GM12872 (cell line): ENCODE measurements at regions not wholly inside any gene's neighbourhood (a gene's known extent, or its start where the extent isn't known, plus 50 kb on each side); places are given as distances from the start of the nearest gene placed in this dataset.

Source experiments
- TF ChIP-seq, protein P1 (sequence below): IDR thresholded peaks from 3 replicates; pipeline ENCODE4 v1.5.1; 2011; ENCODE audit warnings: low read depth, mild to moderate bottlenecking, low read length, moderate library complexity; ENCODE audit not compliant: insufficient read depth

GRCh38 chr13:106623799-106624460 lies 56.0 kb upstream of the ARGLU1 start:
- TF ChIP-seq, protein P1, sequence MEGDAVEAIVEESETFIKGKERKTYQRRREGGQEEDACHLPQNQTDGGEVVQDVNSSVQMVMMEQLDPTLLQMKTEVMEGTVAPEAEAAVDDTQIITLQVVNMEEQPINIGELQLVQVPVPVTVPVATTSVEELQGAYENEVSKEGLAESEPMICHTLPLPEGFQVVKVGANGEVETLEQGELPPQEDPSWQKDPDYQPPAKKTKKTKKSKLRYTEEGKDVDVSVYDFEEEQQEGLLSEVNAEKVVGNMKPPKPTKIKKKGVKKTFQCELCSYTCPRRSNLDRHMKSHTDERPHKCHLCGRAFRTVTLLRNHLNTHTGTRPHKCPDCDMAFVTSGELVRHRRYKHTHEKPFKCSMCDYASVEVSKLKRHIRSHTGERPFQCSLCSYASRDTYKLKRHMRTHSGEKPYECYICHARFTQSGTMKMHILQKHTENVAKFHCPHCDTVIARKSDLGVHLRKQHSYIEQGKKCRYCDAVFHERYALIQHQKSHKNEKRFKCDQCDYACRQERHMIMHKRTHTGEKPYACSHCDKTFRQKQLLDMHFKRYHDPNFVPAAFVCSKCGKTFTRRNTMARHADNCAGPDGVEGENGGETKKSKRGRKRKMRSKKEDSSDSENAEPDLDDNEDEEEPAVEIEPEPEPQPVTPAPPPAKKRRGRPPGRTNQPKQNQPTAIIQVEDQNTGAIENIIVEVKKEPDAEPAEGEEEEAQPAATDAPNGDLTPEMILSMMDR: no peak

- TF ChIP-seq, protein P1: no peak
Observed at GRCh38 chr13:106621833-106622232, 53.9 kb upstream of the ARGLU1 start.

GRCh38 chr13:106619688-106620555 lies 52.0 kb upstream of the ARGLU1 start:
- TF ChIP-seq, protein P1: peak; percentile 78
